UCSD-AML1 (cell line): ENCODE measurements at regions not wholly inside any gene's neighbourhood (a gene's known extent, or its start where the extent isn't known, plus 50 kb on each side); places are given as distances from the start of the nearest gene placed in this dataset.

Experiments
- DNase-seq: peaks from one replicate; lab custom pipeline; 2025; ENCODE audit not compliant: unreplicated experiment; lab: John Stamatoyannopoulos, UW

DNA sequence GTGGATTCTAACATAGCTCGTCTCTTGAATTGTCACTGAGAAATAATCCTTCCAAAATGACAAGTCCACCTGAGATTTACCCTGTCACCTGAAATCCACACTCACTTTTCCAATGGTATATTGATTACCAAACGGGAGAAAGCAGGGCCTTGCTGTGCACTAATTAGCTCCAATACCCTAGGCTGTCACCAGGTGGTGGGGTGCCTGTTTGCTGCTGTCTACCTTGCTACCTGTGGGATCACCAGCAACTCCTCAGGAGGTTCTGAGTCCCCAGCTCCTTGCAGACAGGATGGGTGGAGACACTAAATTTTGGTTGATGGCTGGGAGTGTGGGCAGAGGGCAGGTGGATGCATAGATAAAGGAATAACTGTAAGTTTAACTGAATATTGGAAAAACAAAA, 237.2 kb upstream of the ZNF32 start:
- DNase-seq: no peak

DNA sequence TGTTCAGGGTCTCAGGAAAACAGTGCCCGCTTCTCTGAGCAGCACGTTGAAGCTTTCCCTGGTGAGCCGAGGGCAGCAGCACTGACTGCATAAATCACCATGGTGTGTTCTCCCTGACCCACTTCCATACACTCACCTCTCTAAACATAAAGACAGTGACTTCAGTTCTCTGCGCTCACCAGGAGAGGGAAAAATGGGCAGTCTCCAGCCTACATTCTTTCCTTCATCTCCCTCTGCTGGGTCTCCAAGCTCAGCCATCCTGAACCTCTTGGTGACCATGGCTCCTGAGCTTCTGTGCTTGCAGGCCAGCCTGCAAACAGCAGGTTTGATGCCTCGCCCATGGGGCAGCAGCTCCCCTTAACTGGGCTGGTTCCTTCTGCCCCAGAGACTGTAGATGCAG, 236.6 kb upstream of the ZNF32 start:
- no peak for DNase-seq

GRCh38 chr10:43884501-43885105, 235.9 kb upstream of the ZNF32 start:
- DNase-seq: no peak

DNA sequence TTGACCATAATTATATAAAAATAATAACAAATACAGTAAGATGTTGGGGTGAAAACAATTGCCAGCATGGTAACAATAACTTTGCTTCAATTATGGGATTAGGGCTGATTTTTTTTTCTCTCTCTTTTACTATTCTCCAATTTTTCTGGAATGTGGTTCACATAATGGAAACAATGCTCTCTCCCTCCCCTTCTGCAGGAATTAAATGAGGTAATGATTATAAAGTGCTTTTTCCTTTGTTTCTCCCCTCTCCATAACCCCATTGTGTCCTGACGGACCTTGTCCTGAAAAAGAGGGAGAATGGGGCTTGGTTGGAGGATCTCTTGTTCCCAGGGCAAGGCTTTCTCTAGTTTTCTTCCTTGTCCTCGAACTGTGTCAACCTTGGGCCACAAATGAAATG, 234.0 kb upstream of the ZNF32 start:
- DNase-seq: no peak

DNA sequence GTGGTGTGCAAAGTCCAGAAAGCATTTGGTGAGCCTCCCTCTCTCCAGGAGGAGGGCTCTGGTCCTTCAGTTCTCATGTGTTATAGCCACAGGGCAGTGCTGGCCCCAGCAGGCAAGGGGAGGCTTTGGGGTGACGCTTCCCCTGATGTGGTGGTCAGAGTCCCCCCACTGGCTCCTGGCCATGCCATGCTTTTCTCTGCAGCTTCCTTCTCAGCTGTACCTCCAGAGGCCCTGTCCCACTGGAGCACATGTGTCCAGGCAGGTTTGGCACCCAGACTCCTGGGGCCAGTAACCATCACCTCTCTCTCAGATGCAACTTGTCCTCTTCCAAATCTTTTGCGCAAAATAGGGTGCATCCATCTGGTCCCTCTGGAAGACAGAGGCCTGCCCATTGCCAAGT, 233.0 kb upstream of the ZNF32 start:
- no peak for DNase-seq

DNA sequence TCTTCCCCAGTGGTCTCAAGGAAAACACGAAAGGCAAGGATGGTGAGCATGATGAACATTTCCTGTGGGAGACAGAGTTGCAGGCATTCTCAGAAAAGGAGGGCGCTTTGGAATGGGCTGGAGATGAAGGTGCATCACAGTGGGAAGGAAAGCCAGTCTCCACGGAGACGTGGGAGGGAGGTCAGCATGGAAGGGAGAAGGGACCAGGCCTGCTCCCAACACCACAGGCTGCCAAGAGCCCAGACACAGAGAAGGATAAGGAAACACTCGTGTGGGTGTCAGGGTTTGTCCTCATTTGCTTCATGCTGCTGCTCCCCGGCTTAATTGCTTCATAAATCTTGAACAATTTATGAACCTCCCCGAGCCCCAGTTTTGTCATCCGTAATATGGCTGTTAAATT, 231.5 kb upstream of the ZNF32 start:
- DNase-seq: no peak

GRCh38 chr10:43879742-43880141, 231.1 kb upstream of the ZNF32 start:
- no peak for DNase-seq

- no peak for DNase-seq
Observed at GRCh38 chr10:43879162-43879561, 230.5 kb upstream of the ZNF32 start.

GRCh38 chr10:43878386-43878785, 229.7 kb upstream of the ZNF32 start:
- no peak for DNase-seq

- no peak for DNase-seq
Observed at GRCh38 chr10:43876976-43877375, 228.3 kb upstream of the ZNF32 start.

DNA sequence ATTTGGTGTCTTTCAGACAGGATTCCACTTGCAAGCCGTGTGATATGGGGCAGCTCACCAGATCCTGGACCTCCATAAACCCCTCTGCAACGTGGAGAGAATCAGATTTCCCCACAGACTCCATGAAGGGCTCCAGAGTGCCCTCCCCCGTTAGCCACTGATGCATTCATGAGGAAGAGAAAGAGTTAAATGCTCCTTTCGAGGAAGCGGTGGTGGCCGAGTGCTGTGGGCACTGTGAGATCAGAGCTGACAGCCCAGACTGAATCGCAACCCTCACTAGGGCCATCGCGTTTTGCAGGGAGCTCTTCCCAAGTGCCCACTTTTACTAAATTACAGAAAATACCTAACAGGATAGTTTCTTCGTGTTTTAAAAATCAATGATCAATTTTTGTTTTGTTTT, 226.3 kb upstream of the ZNF32 start:
- no peak for DNase-seq

- no peak for DNase-seq
Observed at GRCh38 chr10:43873717-43874116, 225.0 kb upstream of the ZNF32 start.

DNA sequence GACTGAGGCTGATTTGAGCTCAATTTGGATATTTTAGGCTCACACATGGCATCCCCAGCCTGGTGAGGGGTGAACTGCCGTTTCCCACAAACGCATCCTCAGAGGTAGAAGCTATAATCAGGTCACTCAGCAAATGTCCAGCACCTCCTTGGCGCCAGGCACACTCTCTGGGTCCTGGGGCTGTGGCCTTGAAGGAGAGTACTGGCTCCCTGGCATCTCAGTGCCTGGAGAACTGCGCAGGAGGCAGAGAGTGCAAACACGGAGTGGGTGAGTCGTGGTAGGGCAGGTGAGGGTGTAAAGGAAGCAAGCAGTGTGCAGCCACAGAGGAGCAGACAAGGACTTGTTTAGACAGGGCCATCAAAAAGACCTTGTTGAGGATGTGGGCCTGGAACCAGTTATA, 224.0 kb upstream of the ZNF32 start:
- no peak for DNase-seq

- DNase-seq: no peak
Observed at GRCh38 chr10:43871545-43871944, 222.9 kb upstream of the ZNF32 start.

DNA sequence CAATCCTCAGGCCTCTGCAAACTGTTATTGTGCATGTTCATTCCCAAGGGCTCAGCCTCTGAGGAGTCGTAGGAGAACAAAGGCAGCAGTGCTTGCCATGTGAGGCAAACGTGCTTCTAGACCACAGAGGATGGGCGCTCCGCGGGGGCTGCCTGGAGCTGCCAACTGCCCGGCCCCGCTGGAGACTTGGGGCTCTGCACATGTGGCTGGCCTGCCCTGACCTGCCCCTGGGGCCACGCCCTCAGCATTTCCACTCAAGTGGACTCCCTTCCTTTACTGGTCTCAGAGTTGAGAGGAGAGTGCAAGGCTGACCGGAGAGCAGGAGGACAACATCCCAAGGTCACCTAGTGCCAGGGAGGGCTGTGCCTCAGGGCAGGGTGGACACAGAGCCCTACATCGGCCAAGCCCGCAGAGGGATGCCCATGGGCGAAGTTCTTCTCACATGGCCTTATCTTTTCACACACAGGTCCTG, 222.3 kb upstream of the ZNF32 start:
- no peak for DNase-seq

GRCh38 chr10:43869669-43870322, 221.1 kb upstream of the ZNF32 start:
- DNase-seq: no peak

DNA sequence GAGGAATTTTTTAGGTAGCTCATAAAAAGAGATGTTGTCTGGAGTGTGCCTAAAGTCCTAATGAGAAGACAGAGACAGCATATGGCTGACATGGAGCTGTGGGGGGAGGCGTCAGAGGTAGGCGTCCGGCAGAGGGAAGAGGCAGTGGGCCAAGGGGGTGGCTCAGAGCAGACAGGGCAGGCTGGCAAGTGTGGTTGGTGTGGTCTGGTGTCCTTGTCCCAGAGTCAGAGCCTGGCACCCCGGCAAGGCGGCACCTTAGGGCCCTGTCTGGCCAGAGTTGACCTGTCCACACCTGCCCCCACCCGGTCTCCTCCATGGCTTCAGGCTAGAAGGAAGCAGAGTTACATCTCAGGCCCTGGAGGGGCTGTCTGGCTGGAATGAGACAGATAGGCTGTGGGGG, 220.3 kb upstream of the ZNF32 start:
- no peak for DNase-seq

DNA sequence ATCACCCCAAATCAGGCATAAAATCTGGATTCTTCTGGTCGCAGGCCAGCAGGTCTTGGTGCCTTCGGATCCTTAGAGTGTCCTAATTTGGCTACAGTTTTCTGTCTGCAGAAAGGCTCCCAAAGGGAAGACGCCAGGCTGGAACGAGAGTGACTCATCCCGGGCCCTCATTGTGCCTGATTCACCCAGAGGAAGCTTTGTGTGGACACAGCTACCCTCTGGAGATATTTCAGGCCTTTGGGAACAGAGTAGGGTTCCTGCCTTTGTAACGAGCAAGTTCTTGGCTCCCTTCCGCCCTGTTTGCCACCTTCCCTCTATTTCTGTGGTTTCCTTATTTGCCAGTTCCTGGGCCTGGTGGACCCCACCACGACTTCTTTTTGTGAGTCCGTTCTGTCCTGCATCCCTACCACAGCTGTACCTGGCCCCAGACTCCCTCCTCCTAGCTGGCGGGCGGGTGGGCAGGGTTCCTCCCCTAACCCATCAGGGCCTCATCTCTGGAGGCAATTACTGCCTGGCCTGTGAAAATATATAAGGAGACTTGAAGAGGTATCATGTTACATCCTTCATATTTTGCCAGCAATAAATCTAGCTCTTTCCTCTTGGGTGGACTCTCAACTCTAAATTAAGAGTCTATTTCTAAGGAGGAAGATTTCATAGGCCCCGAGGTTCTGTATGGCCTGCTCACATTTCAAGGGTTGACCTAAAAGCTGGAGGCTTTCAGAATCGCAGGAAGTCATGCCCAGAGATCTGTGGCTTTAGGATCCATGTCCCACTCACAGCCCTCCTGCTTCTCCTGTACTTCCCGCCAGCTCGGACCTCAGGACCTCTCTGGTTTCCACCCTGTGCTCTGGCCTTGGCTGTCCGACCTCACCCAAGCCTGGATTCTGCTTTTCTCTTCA, 219.2 kb upstream of the ZNF32 start:
- DNase-seq: no peak

DNA sequence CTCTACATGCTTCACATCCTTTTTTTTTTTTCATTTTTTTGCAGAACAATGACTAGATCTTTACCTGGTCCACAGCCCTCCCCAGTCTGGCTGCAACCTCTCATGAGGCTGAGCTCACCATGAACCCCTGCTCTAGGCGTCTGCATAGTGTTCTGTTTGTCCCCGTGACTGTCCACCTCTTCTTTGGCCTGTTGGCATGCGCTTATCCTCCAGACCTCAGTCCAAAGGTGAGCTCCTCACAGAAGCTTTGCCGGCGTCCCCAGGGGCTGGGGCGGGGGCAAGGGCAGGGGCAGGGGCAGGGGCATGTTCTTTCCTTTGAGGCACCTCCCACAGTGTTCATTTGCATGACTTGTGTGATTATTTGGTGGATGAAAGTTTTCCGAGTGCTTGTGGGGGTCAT, 218.4 kb upstream of the ZNF32 start:
- no peak for DNase-seq

- no peak for DNase-seq
Observed at GRCh38 chr10:43866712-43867111, 218.0 kb upstream of the ZNF32 start.

DNA sequence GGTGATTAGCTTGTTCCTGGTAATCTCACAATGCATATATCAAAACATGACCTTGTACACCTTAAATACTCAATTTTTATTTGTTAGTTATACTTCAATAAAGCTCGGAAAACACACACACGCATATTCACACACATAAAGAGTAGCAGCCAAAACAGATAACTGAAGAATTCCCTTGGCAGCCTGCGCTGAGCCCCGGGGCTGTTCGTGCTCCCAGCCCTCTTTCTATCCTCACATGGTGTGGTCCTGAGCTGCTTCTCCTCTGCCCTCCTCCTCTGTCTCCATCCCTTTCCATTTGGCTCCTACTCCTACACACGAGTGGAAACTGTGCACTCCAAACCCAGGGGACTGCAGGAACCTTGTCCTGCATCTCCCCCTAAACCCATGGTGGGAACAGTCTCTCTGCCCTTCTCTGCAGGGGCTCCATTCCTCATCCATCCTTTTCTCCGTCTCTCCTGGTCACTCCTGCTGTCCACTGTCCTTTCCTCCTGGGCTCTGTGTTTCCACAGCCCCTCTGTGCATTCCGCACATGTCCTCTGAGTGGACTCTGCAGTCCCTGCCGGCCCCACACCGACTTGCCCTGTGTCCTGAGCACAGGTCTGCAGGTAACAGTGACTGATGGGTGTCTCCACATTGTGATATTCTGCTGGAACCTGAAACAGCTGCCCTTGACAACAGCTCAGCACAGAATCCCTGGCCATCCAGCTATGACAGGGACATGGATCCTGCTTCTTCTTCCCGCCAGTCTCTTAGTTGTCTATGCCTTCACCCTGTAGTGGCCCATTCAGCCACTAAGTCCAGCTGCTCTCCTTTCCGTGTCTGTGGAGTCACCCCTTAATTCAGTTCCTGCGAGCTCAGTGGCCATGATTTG, 216.8 kb upstream of the ZNF32 start:
- DNase-seq: no peak
